ENCODE measurements at regions not wholly inside any gene's neighbourhood (a gene's known extent, or its start where the extent isn't known, plus 50 kb on each side); places are given as distances from the start of the nearest gene placed in this dataset.
"Not testable (repeated sequence)": the region's sequence is repeated elsewhere in the genome, so short reads cannot be mapped to it uniquely, and the experiment has no call there.

GRCh38 chr2:67896476-67896875 is 166.3 kb downstream of the C1D start:
- no peak for DNase-seq (ENCODE audit: low spot score)
- no peak for TF ChIP-seq CTCF (IDR thresholded peaks at IDR 0.05; ENCODE audit: extremely low read depth, insufficient read depth, missing control alignments)
- in situ Hi-C loops (cut with MboI; ENCODE audit: low pct_unique_long_range_greater_than_20kb, low sequenced_read_pairs, unreplicated experiment) = no loop called here

DNA sequence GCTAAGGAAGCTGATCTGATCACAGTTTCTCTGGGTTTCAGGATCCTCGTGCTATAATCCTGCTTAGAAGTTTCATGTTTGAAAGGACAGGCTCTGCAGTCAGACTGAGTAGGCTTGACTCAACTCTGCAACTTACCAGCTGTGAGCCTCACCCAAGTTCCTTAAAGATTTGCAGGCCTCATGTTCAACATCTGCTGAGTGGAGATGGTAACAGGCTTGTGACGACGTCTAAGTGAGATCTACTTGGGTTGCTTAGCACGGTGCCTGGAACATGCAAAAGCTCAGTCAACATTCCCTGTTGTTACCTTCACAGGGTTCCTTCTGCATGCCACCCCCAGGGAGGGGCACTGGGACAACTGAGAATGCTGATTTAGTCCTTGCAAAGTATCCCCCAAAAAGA is 164.2 kb downstream of the C1D start:
- in situ Hi-C loops (cut with MboI; ENCODE audit: low pct_unique_long_range_greater_than_20kb, low sequenced_read_pairs, unreplicated experiment) = no loop called here

GRCh38 chr2:67899187-67899586 is 163.6 kb downstream of the C1D start:
- DNase-seq (ENCODE audit: low spot score) = no peak
- in situ Hi-C loops (cut with MboI; ENCODE audit: low pct_unique_long_range_greater_than_20kb, low sequenced_read_pairs, unreplicated experiment) = no loop called here
- TF ChIP-seq CTCF (IDR thresholded peaks at IDR 0.05; ENCODE audit: extremely low read depth, insufficient read depth, missing control alignments) = no peak

More for the DNA sequence above, 164.2 kb downstream of the C1D start:
- no peak for TF ChIP-seq CTCF (IDR thresholded peaks at IDR 0.05; ENCODE audit: extremely low read depth, insufficient read depth, missing control alignments)
- no peak for DNase-seq (ENCODE audit: low spot score)

- in situ Hi-C loops (cut with MboI; ENCODE audit: low pct_unique_long_range_greater_than_20kb, low sequenced_read_pairs, unreplicated experiment) = no loop called here
- DNase-seq (ENCODE audit: low spot score) = no peak
- TF ChIP-seq CTCF (IDR thresholded peaks at IDR 0.05; ENCODE audit: extremely low read depth, insufficient read depth, missing control alignments) = no peak
Observed at GRCh38 chr2:67900826-67901225, 162.0 kb downstream of the C1D start.

- DNase-seq (ENCODE audit: low spot score) = no peak
- no peak for TF ChIP-seq CTCF (IDR thresholded peaks at IDR 0.05; ENCODE audit: extremely low read depth, insufficient read depth, missing control alignments)
- in situ Hi-C loops (cut with MboI; ENCODE audit: low pct_unique_long_range_greater_than_20kb, low sequenced_read_pairs, unreplicated experiment) = no loop called here
Observed at GRCh38 chr2:67904566-67904965, 158.2 kb downstream of the C1D start.

GRCh38 chr2:67904966-67905365 is 157.8 kb downstream of the C1D start:
- in situ Hi-C loops (cut with MboI; ENCODE audit: low pct_unique_long_range_greater_than_20kb, low sequenced_read_pairs, unreplicated experiment) = no loop called here
- no peak for TF ChIP-seq CTCF (IDR thresholded peaks at IDR 0.05; ENCODE audit: extremely low read depth, insufficient read depth, missing control alignments)
- no peak for DNase-seq (ENCODE audit: low spot score)

- in situ Hi-C loops (cut with MboI; ENCODE audit: low pct_unique_long_range_greater_than_20kb, low sequenced_read_pairs, unreplicated experiment); DNase-seq (ENCODE audit: low spot score): not testable (repeated sequence)
Observed at GRCh38 chr2:67906547-67906946, 156.3 kb downstream of the C1D start.
